Epidermal melanocyte (primary cell): ENCODE measurements at regions not wholly inside any gene's neighbourhood (a gene's known extent, or its start where the extent isn't known, plus 50 kb on each side); places are given as distances from the start of the nearest gene placed in this dataset.

Experiments
- DNase-seq: peaks from one replicate; pipeline ENCODE4 v3.0.0; 2011; ENCODE audit warnings: low spot score; ENCODE audit not compliant: insufficient read length

DNA sequence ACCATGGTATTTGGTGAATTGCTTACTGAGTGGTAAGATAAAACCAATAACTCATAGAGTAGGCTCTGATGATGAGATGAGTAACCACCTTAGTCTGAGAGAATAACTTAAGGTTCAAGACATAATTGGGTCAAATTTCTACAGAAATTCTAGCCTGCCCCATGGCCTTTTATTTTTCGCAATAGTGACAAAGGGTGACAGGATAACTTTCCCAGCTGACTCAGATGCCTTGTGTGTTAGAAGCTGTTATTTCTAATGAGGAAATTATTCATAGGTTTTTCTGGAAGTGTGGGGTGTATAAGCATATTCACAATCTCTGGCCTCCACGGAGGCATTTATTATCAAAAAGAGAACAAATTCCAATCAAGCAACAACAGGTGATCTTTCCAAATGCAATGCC, 159.0 kb downstream of the NUP35 start:
- no peak for DNase-seq

DNA sequence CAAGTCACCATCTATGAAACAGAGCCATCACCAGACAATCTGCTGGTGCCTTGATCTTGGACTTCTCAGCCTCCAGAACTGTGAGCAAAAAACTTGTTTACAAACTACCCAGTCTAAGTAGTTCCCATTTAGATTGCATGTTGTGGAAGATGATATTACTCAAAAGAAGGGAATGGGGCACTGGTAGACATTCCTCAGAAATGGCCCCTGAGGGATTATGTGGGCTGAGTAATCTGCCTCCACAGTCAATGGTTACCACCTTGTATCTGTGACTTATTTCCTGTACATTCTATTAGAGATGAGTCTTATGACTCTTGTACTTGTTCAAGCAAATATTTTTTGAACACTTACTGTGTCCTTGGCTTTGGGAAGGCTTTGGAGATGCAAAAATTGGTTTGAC, 160.4 kb downstream of the NUP35 start:
- DNase-seq: no peak

DNA sequence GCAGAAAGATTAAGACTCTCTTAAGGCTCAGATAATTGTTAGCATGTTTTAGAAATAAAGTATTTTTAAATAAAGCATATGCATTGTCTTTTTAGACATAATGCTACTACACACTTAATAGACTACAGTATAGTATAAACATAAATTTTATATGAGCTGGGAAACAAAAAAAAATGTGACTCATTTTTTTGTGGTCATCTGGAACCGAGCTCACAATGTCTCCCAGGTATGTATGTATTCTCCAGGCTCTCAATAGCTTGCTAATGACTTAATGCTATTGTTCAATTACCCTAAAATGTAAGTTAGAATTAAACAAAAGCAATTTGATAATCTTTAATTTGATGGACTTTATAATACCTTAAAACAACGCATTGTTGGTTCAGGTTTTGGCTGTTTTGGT, 167.2 kb downstream of the NUP35 start:
- DNase-seq: no peak

DNA sequence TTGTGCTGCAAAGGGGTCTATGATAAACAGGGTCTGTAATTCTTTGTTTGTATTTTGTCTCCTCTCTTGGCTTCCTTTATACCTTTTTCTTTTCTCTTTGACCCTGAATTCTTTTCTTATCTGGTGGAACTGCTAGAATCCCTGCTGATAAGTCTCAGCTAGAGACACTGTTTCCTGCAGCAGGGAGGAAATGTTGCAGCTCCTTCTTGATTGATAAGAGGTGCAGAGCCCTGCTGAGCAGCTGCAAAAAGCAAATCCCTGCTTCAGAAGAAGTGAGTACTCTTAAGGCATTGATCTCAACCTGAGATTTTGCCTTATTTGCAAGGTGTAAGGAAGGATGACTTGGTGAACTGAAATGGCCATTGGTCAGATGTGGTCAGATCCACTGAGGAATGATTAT, 167.8 kb downstream of the NUP35 start:
- DNase-seq: no peak

DNA sequence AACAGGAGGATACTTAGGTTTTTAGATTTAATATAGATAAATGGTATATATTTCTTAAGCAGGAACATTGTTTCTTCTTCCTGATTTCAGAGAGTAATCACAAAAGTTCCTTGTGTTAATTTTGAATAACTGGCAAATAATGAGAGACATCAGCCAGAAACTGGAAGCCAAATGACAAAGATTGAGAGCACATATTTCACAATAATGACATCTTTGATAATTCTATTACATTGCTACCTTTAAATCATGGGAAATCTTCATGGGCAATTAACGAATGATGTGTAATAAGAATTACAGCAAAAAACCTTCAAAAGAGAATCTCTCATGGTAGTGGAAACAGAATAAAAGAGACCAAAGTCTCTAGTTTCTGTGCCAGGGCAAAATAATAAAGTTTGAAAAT, 215.1 kb downstream of the NUP35 start:
- no peak for DNase-seq

DNA sequence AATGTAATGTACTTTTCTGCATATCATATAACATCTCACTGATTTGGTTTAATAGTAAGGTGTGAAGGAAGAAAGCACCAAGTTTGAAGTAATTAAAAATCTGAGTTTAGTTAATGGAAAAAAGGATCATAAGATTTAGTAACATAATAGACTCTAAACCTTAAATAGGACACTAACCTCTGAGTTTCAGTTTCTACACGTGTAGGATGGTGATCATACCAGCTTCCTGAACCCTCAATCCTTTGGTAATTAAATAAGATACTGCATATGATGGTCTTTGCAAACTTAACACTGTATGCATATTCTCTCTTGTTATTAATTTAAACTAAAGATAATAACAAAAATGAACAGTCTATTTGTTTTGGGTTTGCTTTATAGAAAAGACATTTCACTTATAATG, 216.8 kb downstream of the NUP35 start:
- no peak for DNase-seq

DNA sequence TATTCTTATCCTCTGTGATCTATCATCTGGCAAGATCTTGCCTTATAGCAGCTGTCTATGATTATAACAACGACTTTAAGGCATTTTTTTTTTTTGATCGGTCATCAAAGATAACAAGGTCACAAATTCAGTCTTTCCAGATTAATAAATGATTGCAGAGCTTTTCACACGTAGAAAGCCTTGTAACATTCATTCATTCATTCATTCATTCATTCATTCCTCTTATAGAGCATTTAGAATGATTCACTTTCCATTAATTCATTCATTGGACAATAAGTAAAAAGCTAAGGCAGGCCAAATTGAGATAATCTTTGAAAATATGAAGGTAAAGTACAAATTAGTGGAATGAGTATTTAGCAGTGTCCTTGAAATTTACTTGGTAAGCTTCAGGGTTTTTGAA, 223.7 kb downstream of the NUP35 start:
- no peak for DNase-seq

DNA sequence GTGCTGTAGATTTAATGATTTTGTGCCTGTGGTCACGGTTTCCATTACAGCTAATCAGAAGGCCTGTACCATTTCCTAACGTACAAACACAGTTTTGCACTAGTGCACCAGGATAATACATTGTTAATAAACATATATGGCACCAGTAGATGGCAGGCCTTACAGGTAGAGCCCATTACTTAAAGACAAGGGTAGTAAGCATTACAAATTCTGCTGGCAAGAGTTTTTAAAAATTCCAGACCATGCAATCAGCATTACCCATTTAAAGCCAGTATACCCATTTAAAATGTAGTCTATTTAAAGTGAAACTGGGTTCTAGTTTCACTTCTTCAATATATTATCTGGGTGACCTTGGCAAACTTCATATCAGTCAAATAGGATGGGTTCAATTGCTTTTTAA, 224.2 kb downstream of the NUP35 start:
- no peak for DNase-seq

DNA sequence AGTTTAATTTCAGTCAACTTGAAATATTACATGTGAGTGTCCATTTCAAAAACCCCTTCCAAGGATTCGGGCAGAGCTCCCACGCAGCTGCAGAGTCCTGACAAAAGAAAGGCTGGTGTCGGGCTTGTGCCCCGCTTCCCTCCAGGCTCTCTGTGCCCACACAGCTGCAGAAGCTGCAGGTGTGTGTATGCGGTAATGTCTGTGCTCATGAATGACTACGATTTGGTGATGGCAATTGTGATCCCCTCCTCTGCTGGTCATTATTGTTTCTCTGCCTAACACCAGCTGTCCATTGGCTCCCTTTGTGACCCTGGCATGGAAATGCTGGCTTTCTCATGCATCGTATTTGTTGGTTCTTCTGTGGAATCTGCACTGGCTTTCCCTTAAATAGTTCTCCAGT, 224.8 kb downstream of the NUP35 start:
- no peak for DNase-seq

DNA sequence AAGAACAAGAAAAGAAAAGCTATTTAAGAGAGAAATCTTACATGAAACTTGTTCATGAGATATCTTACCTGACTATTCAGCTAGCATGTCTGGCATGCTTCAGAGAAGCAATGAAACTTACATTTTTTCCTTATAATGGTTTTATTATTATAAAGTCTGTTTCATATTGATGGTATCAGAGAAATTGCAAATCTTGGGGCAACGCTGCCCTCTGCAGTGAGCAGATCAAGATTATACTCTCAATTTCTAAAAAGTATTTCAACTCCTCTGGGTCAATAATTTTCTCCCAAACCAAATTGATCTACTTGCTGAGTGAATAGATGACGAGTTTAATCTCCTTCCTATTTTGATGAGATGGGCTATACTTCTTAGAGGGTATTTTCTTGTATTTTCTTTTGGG, 235.6 kb downstream of the NUP35 start:
- DNase-seq: no peak

DNA sequence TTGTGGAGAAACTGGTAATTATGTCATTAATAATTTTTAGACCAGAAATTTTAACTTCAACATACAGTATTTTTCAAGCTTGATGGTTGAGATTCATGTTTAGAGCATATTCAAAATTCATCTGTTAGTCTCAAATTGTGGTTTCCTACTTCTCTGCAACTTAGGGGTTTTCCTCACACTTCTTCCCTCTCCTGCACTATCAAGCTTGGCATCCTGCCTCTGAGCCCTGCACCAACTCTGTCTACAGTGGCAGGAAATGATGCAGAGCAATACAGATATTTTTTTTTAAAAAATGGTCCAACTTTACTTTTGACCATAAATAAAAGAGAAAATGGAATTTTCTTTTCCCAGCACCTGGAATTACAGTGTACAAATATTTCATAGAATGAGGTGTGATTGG, 247.3 kb downstream of the NUP35 start:
- no peak for DNase-seq

DNA sequence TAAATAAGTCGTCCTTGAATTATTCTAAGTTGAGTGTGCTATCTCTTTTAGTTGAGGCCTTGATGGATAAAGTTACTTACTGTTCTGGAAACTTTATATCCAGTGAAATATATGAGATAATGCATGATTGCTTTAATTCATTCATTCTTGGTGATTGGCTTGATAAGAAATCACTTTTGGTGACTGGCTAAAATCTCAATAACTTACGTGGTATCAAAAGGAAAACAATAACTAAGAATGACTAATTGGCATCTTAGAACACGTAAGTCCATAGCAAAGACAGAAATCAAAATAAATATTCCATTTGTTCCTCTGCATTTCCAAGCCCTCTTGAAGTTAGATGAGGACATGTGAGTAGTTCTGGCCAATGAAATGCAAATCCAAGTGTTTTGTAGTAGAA, 251.6 kb downstream of the NUP35 start:
- no peak for DNase-seq

DNA sequence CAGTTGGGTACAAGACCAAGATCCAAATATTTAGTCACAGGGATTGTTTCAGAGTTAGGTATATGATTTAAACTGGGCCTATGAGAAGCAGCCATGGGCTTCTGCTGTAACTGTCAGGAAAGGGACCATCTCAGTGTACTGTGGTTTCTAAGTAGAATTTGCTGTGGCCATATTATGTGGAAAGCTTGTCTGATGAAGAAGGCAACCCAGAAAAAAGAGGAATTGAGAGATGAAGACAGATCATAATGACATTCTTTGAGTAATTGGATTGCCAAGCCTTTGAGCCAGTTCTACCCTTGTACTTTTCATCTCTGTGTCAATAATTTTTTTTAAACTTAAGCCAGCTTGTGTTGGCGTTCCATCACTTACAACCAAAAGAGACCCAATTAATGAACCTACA, 259.6 kb downstream of the NUP35 start:
- no peak for DNase-seq

DNA sequence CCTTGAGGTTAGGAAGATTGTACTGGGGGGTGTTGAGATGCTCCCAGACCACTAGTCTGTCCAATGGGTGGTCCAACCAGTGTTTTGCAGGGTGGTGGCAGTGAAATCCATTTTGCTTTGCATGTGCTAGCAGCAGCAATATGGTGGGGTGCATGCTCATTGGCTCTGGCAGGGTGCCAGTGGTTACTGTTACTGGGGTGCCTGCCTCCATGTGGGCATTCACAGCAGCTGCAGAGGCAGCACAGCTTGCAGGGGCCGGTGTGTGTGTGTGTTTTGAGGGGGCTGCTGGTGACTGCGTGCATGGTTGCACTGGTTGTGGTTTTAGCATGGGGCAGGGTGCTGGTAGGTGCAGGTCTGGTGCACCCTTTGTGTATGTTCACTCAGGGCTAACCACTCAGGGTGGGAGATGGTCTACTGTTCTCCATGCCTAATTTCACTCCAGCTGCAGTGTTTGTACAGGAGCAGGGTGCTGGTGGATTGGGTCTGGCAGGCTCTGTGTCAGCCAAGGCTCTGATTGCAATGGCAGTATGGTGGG, 265.4 kb downstream of the NUP35 start:
- DNase-seq: no peak

DNA sequence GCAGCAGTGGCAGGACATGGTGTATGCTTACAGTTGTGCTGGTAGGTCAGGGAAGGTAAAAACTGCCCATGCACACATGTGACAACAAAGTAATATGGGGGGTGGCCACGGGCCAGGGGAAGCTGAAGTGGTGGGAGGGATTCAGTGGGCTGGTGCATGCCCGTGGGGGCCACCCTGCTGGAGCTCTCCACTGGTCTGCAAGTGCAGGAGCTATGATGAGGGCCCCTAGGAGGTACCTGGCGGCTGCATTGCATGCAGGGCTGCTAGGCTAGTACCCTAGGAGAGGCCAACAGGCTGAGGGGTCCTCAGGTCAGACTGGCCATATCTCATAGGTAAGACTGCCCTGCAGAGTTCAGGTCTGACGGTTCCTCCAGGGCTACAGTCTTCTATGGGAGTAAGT, 265.9 kb downstream of the NUP35 start:
- DNase-seq: no peak

DNA sequence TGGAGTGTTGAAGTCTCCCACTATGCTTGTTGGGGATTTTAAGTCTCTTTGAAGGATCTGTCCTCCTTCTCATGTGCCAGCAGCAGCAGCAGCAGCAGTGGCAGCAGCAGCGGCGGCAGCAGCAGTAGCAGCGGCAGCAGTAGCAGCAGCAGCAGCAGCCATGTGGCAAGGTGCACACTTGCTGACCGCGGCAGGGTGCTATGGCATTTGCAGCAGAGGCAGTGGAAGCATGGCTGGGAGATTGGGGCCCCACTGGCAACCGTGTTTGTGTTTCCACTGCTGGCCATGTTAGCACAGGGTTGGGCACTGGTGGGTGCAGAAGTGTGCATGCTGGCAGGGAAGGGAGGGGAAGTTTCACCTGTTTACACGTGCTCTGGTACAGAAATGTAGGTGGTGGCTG, 280.1 kb downstream of the NUP35 start:
- no peak for DNase-seq

DNA sequence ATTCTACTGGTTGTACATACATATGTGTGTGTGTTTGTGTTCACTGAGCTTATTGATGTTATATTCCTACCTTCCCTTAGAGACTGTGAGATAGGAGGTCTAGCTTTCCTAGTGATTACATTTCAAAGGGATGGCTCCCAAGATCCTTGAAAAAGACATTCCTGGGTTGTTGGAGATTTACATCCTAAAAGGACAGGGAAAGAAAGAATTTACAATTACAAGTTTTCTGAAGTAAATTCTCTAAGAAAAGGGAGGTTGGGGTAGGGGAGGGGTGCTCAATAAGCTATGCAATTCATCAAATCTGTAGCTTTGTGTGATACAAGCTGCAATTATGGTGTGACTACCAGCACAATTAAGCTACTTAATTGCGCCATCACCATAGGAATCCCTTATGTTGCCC, 284.3 kb downstream of the NUP35 start:
- DNase-seq: no peak

DNA sequence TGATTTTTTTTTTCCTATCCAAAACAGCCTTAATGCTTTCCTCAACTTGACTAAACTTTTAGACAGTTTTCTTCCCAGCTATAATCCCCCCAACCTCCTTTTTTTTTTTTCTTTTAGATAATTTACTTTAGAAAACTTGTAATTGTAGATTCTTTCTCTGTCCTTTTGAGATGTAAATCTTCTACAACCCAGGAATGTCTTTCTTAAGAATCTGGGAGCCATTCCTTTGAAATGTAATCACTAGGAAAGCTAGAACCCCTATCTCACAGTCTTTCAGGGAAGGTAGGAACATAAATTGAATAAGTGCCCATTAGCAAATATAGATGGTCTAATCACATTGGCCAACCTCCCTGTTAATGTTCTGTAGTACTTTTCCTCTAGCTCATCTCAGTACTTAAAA, 285.4 kb downstream of the NUP35 start:
- no peak for DNase-seq

DNA sequence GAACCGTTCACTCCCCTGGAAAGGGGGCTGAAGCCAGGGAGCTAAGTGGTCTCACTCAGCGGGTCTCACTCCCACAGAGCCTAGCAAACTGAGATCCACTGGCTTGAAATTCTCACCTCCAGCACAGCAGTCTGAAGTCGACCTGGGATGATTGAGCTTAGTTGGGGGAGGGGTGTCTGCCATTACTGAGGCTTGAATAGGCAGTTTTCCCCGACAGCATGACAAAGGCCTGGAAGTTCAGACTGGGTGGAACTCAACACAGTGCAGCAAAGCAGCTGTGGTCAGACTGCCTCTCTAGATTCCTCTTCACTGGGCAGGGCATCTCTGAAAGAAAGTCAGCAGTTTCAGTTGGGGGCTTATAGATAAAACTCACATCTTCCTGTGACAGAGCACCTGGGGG, 292.5 kb downstream of the NUP35 start:
- DNase-seq: no peak

DNA sequence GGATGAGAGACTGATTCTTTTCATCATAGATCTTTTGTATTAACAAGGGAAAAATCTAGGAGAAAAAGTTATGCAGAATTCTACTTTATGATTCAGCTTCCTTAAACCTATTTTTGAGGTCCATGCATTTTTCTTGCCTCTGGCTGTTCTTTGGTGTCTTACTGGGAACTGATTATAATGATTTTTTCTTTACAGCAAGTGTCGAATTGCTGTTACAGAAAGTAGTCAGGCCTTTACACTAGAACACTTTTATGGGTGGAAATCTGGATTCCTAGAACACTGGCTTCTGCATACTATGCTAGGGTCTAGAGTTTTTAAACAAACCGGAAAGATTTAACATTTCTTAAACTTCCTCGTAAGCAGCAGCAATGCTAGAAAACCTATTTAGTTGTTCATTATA, 302.6 kb downstream of the NUP35 start:
- DNase-seq: no peak

DNA sequence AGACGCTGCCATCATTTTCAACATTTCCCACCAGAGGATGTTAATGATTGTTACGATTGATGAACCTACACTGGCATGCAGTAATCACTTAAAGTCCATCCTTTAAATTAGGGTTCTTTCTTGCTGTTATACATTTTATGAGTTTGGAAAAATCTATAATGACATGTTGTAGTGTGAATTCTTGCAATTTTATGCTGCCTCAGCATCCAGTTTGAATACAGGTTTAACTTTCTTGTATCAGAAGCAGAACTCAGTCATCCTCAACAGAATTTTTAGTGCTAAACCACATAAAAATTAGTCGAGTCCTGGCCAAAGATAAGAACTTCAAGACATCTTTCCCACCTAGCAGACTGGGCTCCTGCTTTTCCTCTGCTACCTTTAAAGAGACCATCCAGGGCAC, 303.3 kb downstream of the NUP35 start:
- no peak for DNase-seq

DNA sequence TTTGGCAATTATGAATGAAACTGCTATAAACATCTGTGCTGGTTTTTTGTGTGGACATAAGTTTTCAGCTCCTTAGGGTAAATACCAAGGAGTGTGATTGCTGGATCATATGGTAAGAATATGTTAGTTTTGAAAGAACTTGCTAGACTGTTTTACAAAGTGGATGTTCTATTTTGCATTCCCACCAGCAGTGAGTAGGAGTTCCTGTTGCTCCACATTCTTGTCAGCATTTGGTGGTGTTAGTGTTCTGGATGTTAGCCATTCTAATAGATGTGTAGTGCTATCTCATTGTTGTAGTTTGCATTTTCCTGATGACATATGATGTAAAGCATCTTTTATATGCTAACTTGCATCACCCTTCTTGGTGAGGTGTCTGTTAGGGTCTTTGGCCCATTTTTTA, 304.6 kb downstream of the NUP35 start:
- DNase-seq: no peak

DNA sequence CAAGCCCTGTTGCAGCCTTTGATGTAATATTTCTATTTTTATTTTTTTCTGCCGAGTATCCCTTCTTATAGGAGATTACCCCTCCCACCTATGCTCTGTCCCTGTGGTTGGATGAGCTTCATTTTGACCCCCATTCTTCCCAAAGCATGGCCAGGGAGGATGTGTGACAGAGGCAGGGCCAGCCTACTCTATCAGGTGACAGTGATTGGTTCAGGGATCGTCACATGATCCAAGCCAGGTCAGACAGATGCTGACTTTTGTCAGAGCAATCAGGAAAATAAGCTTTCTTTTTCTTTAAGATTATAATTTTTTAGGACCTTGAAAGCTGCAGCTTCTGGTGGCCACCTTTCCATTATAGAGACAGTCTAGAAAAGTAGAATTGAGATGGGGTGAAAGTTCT, 314.3 kb downstream of the NUP35 start:
- no peak for DNase-seq

DNA sequence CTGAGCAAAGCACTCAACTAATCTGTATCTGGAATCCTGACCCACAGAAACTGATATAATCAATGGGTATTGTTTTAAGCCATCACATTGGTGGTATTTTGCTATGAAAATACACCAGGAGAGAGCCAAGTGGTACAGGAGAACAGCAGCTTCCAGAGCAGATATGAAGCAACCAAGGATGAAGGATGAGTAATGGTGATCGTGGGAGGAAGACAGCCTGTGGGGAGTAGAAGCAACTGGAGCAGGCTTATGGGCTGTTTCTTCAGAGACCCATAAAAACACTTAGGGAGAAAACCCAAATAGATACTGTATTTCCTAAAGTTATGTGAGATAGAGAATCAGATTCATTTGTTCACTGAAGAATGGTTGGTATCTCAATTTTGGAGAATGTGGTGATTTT, 330.8 kb downstream of the NUP35 start:
- no peak for DNase-seq
